Neutrophil (primary cell): ENCODE measurements at regions not wholly inside any gene's neighbourhood (a gene's known extent, or its start where the extent isn't known, plus 50 kb on each side); places are given as distances from the start of the nearest gene placed in this dataset.
"Not testable (repeated sequence)": the region's sequence is repeated elsewhere in the genome, so short reads cannot be mapped to it uniquely, and the experiment has no call there.

Experiments used
- H3K27ac ChIP-seq: fragments of 200-600 bp; sonication (generic); 2 replicates; pipeline ENCODE4 v1.5.1; 2016; ENCODE audit warnings: mild to moderate bottlenecking, moderate library complexity
- H3K27me3 ChIP-seq: fragments of 200-600 bp; sonication (generic); 2 replicates; pipeline ENCODE4 v1.6.0; 2016; ENCODE audit warnings: mild to moderate bottlenecking
- H3K36me3 ChIP-seq: fragments of 200-600 bp; sonication (generic); 2 replicates; pipeline ENCODE4 v1.5.1; 2017
- H3K4me1 ChIP-seq, 2 experiments: fragments of 200-600 bp in 1 of 2; sonication (generic) in 1 of 2; 1 replicate in 1 of 2; 2 replicates in 1 of 2; pipeline versions ENCODE4 v1.5.1 to v1.6.1; 2013 to 2016; ENCODE audit warnings: low read depth in 1 of 2, low read length in 1 of 2, mild to moderate bottlenecking in 1 of 2, moderate library complexity in 1 of 2; ENCODE audit not compliant: control insufficient read depth in 1 of 2, insufficient read depth in 1 of 2
- H3K4me3 ChIP-seq, 2 experiments: fragments of 200-600 bp in 1 of 2; sonication (generic) in 1 of 2; 1 replicate in 1 of 2; 2 replicates in 1 of 2; pipeline ENCODE4 v1.5.1; 2013 to 2016; ENCODE audit warnings: low read depth in 1 of 2, low read length in 1 of 2, mild to moderate bottlenecking in 1 of 2, moderate library complexity in 1 of 2
- H3K9me3 ChIP-seq: fragments of 200-600 bp; sonication (generic); 2 replicates; pipeline ENCODE4 v1.5.1; 2016
- TF ChIP-seq, protein P1 (sequence below): fragments of 200-600 bp; sonication (generic); IDR thresholded peaks from 2 replicates; pipeline ENCODE4 v1.5.1; 2016; ENCODE audit warnings: antibody characterized with exemption

GRCh38 chr9:91008568-91008967 is 206.9 kb downstream of the SYK start:
- TF ChIP-seq, protein P1, sequence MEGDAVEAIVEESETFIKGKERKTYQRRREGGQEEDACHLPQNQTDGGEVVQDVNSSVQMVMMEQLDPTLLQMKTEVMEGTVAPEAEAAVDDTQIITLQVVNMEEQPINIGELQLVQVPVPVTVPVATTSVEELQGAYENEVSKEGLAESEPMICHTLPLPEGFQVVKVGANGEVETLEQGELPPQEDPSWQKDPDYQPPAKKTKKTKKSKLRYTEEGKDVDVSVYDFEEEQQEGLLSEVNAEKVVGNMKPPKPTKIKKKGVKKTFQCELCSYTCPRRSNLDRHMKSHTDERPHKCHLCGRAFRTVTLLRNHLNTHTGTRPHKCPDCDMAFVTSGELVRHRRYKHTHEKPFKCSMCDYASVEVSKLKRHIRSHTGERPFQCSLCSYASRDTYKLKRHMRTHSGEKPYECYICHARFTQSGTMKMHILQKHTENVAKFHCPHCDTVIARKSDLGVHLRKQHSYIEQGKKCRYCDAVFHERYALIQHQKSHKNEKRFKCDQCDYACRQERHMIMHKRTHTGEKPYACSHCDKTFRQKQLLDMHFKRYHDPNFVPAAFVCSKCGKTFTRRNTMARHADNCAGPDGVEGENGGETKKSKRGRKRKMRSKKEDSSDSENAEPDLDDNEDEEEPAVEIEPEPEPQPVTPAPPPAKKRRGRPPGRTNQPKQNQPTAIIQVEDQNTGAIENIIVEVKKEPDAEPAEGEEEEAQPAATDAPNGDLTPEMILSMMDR, result no peak
- H3K27ac ChIP-seq, result no peak overlapping the region
- H3K36me3 ChIP-seq, result no peaks in the 10 kb centered on the region
- no peak overlapping the region for H3K4me3 ChIP-seq
- H3K27me3 ChIP-seq, result no peaks in the 10 kb centered on the region
- H3K9me3 ChIP-seq, result no peaks in the 10 kb centered on the region
- no peaks in the 10 kb centered on the region for H3K4me1 ChIP-seq

GRCh38 chr9:91011891-91012290 is 210.3 kb downstream of the SYK start:
- Histone ChIP-seq H3K27ac (no peak overlapping the region), H3K4me1 (no peaks in the 10 kb centered on the region), H3K36me3 (no peaks in the 10 kb centered on the region), H3K4me3 (no peak overlapping the region), H3K9me3 (no peaks in the 10 kb centered on the region), H3K27me3 (peaks cover 3% of the 10 kb centered on the region)
- TF ChIP-seq, protein P1, result no peak

GRCh38 chr9:91012933-91013841 is 211.6 kb downstream of the SYK start:
- H3K27me3 ChIP-seq, result peaks cover 3% of the 10 kb centered on the region
- H3K36me3 ChIP-seq, result no peaks in the 10 kb centered on the region
- TF ChIP-seq, protein P1, result no peak
- H3K4me3 ChIP-seq, result no peak overlapping the region
- H3K27ac ChIP-seq, result no peak overlapping the region
- H3K9me3 ChIP-seq, result no peaks in the 10 kb centered on the region
- no peaks in the 10 kb centered on the region for H3K4me1 ChIP-seq

GRCh38 chr9:91017245-91017644 is 215.6 kb downstream of the SYK start:
- Histone ChIP-seq H3K27ac (no peak overlapping the region), H3K9me3 (no peaks in the 10 kb centered on the region), H3K36me3 (no peaks in the 10 kb centered on the region), H3K4me3 (no peak overlapping the region), H3K27me3 (peaks cover 3% of the 10 kb centered on the region), H3K4me1 (no peaks in the 10 kb centered on the region)
- TF ChIP-seq, protein P1, result no peak

DNA sequence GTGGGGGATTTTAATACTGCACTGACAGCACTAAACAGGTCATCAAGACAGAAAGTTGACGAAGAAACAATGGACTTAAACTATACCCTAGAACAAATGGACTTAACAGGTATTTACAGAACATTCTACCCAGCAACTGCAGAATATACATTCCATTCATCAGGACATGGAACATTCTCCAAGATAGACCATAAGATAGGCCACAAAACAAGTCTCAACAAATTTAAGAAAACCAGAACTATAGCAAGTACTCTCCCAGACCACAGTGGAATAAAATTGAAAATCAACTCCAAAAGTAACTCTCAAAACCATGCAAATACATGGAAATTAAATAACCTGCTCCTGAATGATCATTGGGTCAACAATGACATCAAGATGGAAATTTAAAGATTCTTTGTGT is 218.3 kb downstream of the SYK start:
- H3K4me1 ChIP-seq, H3K4me3 ChIP-seq, H3K27ac ChIP-seq, H3K27me3 ChIP-seq, H3K9me3 ChIP-seq, H3K36me3 ChIP-seq: not testable (repeated sequence)

GRCh38 chr9:91021656-91022055 is 220.0 kb downstream of the SYK start:
- not testable (repeated sequence) for H3K9me3 ChIP-seq

More at GRCh38 chr9:91021656-91022055, 220.0 kb downstream of the SYK start:
- H3K4me1 ChIP-seq, H3K36me3 ChIP-seq, H3K27me3 ChIP-seq, H3K4me3 ChIP-seq, H3K27ac ChIP-seq: not testable (repeated sequence)
